ENCODE measurements at regions not wholly inside any gene's neighbourhood (a gene's known extent, or its start where the extent isn't known, plus 50 kb on each side); places are given as distances from the start of the nearest gene placed in this dataset.

- Histone ChIP-seq H3K9me1 (ENCODE audit: control insufficient read depth, insufficient read depth, low read length) (no peaks in the 10 kb centered on the region), H3K4me1 (replicated peaks in 1 of 2; ENCODE audit: control insufficient read depth in 2 of 2, insufficient read depth in 2 of 2, low read length in 2 of 2) (no peaks in the 10 kb centered on the region), H3K79me2 (ENCODE audit: control insufficient read depth, insufficient read depth, low read length) (no peaks in the 10 kb centered on the region), H3K9me3 (replicated peaks; ENCODE audit: control insufficient read depth, insufficient read depth, low read depth, low read length) (no peaks in the 10 kb centered on the region), H3K27me3 (ENCODE audit: control insufficient read depth in 2 of 2, insufficient read depth in 2 of 2, low read length in 2 of 2) (no peaks in the 10 kb centered on the region; a peak in 1 of 5 replicates), H3K9ac (ENCODE audit: insufficient read depth in 1 of 2, low read depth in 2 of 2, low read length in 2 of 2) (no peak overlapping the region), H3K4me2 (ENCODE audit: insufficient read depth, low read length) (no peak overlapping the region), H3K36me3 (ENCODE audit: control insufficient read depth, insufficient read depth, low read length) (no peaks in the 10 kb centered on the region), H2AFZ (ENCODE audit: low read depth, low read length) (no peak overlapping the region), H4K20me1 (replicated peaks; ENCODE audit: control insufficient read depth, insufficient read depth, low read length) (no peaks in the 10 kb centered on the region), H3K4me3 (no peak overlapping the region), H3K27ac (ENCODE audit: extremely low read depth, low read depth, low read length) (no peak overlapping the region)
- no peak for FAIRE-seq
- ATAC-seq: no peak
- in situ Hi-C loops (cut with MboI) (no loop called here), intact Hi-C loops (cut with micrococcal nuclease) (no loop called here)
- WGBS (ENCODE audit: insufficient coverage, low coverage, missing lambda C conversion rate): 0% methylated on average over 2 of the region's 2 CpGs
- no peak for DNase-seq (ENCODE audit: extremely low read depth in 1 of 4, low spot score in 3 of 4)
- ChIA-PET POLR2A (interaction anchor here (0.6 kb wide), 1 partner anchor 59 kb away, joined by 3 read pairs; no protein-coding TSS in a partner anchor), CTCF (ENCODE audit: low intra/inter-chr PET ratio) (no interaction called here)
- no TSS peak for BruUV-seq (replicated peaks)
- no peak for TF ChIP-seq GMEB1 (CRISPR knock-in tag; IDR thresholded peaks at IDR 0.05)
- no peak for TF ChIP-seq ATF2 (CRISPR knock-in tag; IDR thresholded peaks at IDR 0.05)
- TF ChIP-seq ZNF384 (IDR thresholded peaks at IDR 0.05; ENCODE audit: low read depth, low read length): no peak
- TF ChIP-seq MXI1 (IDR thresholded peaks at IDR 0.05; ENCODE audit: low read depth, low read length): no peak
- TF ChIP-seq SMARCB1 (IDR thresholded peaks at IDR 0.05; ENCODE audit: insufficient read length, low read depth): no peak
- no peak for TF ChIP-seq NFXL1 (CRISPR knock-in tag; IDR thresholded peaks at IDR 0.05)
- no peak for TF ChIP-seq HDAC3 (IDR thresholded peaks at IDR 0.05; ENCODE audit: borderline replicate concordance, partially characterized antibody)
- TF ChIP-seq PHF8 (IDR thresholded peaks at IDR 0.05; ENCODE audit: borderline replicate concordance, low read length): no peak
- TF ChIP-seq HMGN3 (IDR thresholded peaks at IDR 0.05; ENCODE audit: borderline replicate concordance, extremely low read depth, insufficient read length, low read depth, low read length): no peak
- no peak for TF ChIP-seq SNIP1 (IDR thresholded peaks at IDR 0.05; ENCODE audit: low read depth)
- no peak for TF ChIP-seq HNRNPLL (IDR thresholded peaks at IDR 0.05; ENCODE audit: low read depth, low read length, poor library complexity, severe bottlenecking)
- TF ChIP-seq POLR2H (tag; IDR thresholded peaks at IDR 0.05; ENCODE audit: low read depth): no peak
- no peak for TF ChIP-seq THAP12 (CRISPR knock-in tag; IDR thresholded peaks at IDR 0.05)
- no peak for TF ChIP-seq TCF7 (IDR thresholded peaks at IDR 0.05; ENCODE audit: borderline replicate concordance)
Observed at GRCh38 chr9:42396318-42396717, 212.9 kb downstream of the SPATA31A6 start.
